WTC11 (cell line): ENCODE measurements at regions not wholly inside any gene's neighbourhood (a gene's known extent, or its start where the extent isn't known, plus 50 kb on each side); places are given as distances from the start of the nearest gene placed in this dataset.

Experiments
- ATAC-seq: fragments of 200-7000 bp; cut with Tn5 transposase; 2 replicates; pipeline ENCODE4 v1.10.0; 2021; ENCODE audit warnings: mild to moderate bottlenecking, moderate library complexity
- CTCF ChIA-PET: fragments of 300-600 bp; sonication (Branson Sonifier 250); formaldehyde crosslinking; loops from one replicate; lab custom pipeline; 2021; ENCODE audit warnings: antibody characterized with exemption; lab: Charles Lee
- POLR2A ChIA-PET: fragments of 350-600 bp; sonication (Branson Sonifier 250); formaldehyde crosslinking; loops from one replicate; lab custom pipeline; 2021; ENCODE audit warnings: antibody characterized with exemption; lab: Charles Lee
- DNase-seq: peaks from one replicate; pipeline ENCODE4 v3.0.0; 2021; ENCODE audit warnings: low spot score
- H3K27ac Mint-ChIP-seq: 2 replicates; pipeline ENCODE4 v1.8.0; 2021; ENCODE audit warnings: mixed read lengths
- H3K27me3 Mint-ChIP-seq: 2 replicates; pipeline ENCODE4 v1.8.0; 2021; ENCODE audit warnings: low read depth, mild to moderate bottlenecking, moderate library complexity, mixed read lengths
- H3K36me3 Mint-ChIP-seq: 2 replicates; pipeline ENCODE4 v1.8.0; 2021; ENCODE audit warnings: mixed read lengths
- H3K4me1 Mint-ChIP-seq: 2 replicates; pipeline ENCODE4 v1.8.0; 2022; ENCODE audit warnings: mixed read lengths
- H3K4me3 Mint-ChIP-seq: 2 replicates; pipeline ENCODE4 v1.8.0; 2021; ENCODE audit warnings: mild to moderate bottlenecking, moderate library complexity, mixed read lengths
- H3K9me3 Mint-ChIP-seq: 2 replicates; pipeline ENCODE4 v1.8.0; 2021; ENCODE audit warnings: mixed read lengths
- FOXJ3 ChIP-seq: sonication (generic); formaldehyde crosslinking; IDR thresholded peaks from 2 replicates; pipeline ENCODE4 v1.9.0; 2021; ENCODE audit warnings: missing genetic modification reagents, mild to moderate bottlenecking, borderline replicate concordance
- FOXP1 ChIP-seq: sonication (generic); formaldehyde crosslinking; IDR thresholded peaks from 2 replicates; pipeline ENCODE4 v1.8.0; 2022; ENCODE audit warnings: missing genetic modification reagents, mild to moderate bottlenecking, moderate library complexity, borderline replicate concordance
- HMGA2 ChIP-seq: fragments of 250-450 bp; sonication (Bioruptor Pico); IDR thresholded peaks from 2 replicates; pipeline ENCODE4 v1.4.0; 2021; ENCODE audit warnings: mild to moderate bottlenecking, moderate library complexity
- MLX ChIP-seq: sonication (generic); formaldehyde crosslinking; IDR thresholded peaks from 2 replicates; pipeline ENCODE4 v1.8.1; 2023; ENCODE audit warnings: mild to moderate bottlenecking, missing genetic modification reagents, moderate library complexity
- MXD4 ChIP-seq: fragments of 250-450 bp; sonication (Bioruptor Pico); IDR thresholded peaks from 2 replicates; pipeline ENCODE4 v1.8.0; 2021; ENCODE audit warnings: mild to moderate bottlenecking, moderate library complexity, borderline replicate concordance
- NFYB ChIP-seq: sonication (generic); formaldehyde crosslinking; conservative IDR thresholded peaks from 2 replicates; pipeline ENCODE4 v1.8.0; 2022; ENCODE audit warnings: low read depth, missing genetic modification reagents
- OVOL2 ChIP-seq: fragments of 250-450 bp; sonication (Bioruptor Pico); IDR thresholded peaks from 2 replicates; pipeline ENCODE4 v1.9.0; 2021; ENCODE audit warnings: mild to moderate bottlenecking, borderline replicate concordance
- PRDM15 ChIP-seq: sonication (generic); formaldehyde crosslinking; IDR thresholded peaks from 2 replicates; pipeline ENCODE4 v1.8.0; 2022; ENCODE audit warnings: missing genetic modification reagents
- TCF7 ChIP-seq: sonication (generic); formaldehyde crosslinking; IDR thresholded peaks from 2 replicates; pipeline ENCODE4 v1.8.0; 2022; ENCODE audit warnings: mild to moderate bottlenecking, low read depth, missing genetic modification reagents, moderate library complexity
- TP53 ChIP-seq: sonication (generic); formaldehyde crosslinking; IDR thresholded peaks from 2 replicates; pipeline ENCODE4 v1.8.1; 2023; ENCODE audit warnings: mild to moderate bottlenecking, missing genetic modification reagents
- ZNF423 ChIP-seq: fragments of 250-450 bp; sonication (Bioruptor Pico); IDR thresholded peaks from 2 replicates; pipeline ENCODE4 v2.1.2; 2022; ENCODE audit warnings: mild to moderate bottlenecking, moderate library complexity
- ZNF425 ChIP-seq: fragments of 250-450 bp; sonication (Bioruptor Pico); conservative IDR thresholded peaks from 2 replicates; pipeline ENCODE4 v1.9.0; 2021; ENCODE audit warnings: mild to moderate bottlenecking
- ZNF532 ChIP-seq: fragments of 250-450 bp; sonication (Bioruptor Pico); IDR thresholded peaks from 2 replicates; pipeline ENCODE4 v1.9.0; 2021; ENCODE audit warnings: mild to moderate bottlenecking, borderline replicate concordance
- ZNF671 ChIP-seq: fragments of 250-450 bp; sonication (Bioruptor Pico); IDR thresholded peaks from 2 replicates; pipeline ENCODE4 v1.8.0; 2021; ENCODE audit warnings: mild to moderate bottlenecking

GRCh38 chr10:8489823-8490222 is 435.3 kb downstream of the GATA3 start:
- Mint-ChIP-seq H3K27ac (no peak overlapping the region), H3K36me3 (no peaks in the 10 kb centered on the region), H3K27me3 (peaks cover 10% of the 10 kb centered on the region), H3K4me1 (peaks cover 20% of the 10 kb centered on the region), H3K9me3 (peaks cover 5% of the 10 kb centered on the region; the same call in 1 of the 2 replicates), H3K4me3 (no peak overlapping the region)
- DNase-seq (no peak), ATAC-seq (no peak)
- TF ChIP-seq ZNF532 (CRISPR knock-in tag) (no peak), TCF7 (CRISPR knock-in tag) (no peak), ZNF425 (no peak), ZNF671 (CRISPR knock-in tag) (no peak), MXD4 (no peak), OVOL2 (no peak), FOXP1 (CRISPR knock-in tag) (no peak)
- ChIA-PET POLR2A (no interaction called here), CTCF (interaction anchor here (0.6 kb wide), 1 partner anchor 482 kb away, joined by 4 read pairs; no protein-coding TSS in a partner anchor)

- Mint-ChIP-seq H3K9me3 (no peaks in the 10 kb centered on the region), H3K4me3 (no peak overlapping the region), H3K27ac (no peak overlapping the region), H3K36me3 (no peaks in the 10 kb centered on the region), H3K4me1 (peaks cover 29% of the 10 kb centered on the region), H3K27me3 (no peaks in the 10 kb centered on the region)
- no peak for TF ChIP-seq MLX
- TF ChIP-seq TCF7 (CRISPR knock-in tag) = no peak
- TF ChIP-seq OVOL2 = no peak
- TF ChIP-seq TP53 = no peak
- TF ChIP-seq NFYB (CRISPR knock-in tag) = no peak
- TF ChIP-seq FOXJ3 = no peak
- no peak for TF ChIP-seq PRDM15 (CRISPR knock-in tag)
- peak; percentile 93 for TF ChIP-seq HMGA2 (CRISPR knock-in tag)
- TF ChIP-seq ZNF423 = no peak
- ATAC-seq (no peak), DNase-seq (no peak)
- ChIA-PET POLR2A (no interaction called here), CTCF (interaction anchor here (0.7 to 1.5 kb wide), 2 partner anchors 15 to 626 kb away, joined by 4 to 7 read pairs; no protein-coding TSS in a partner anchor)
Observed at GRCh38 chr10:8498290-8498689, 443.8 kb downstream of the GATA3 start.
